Stimulated activated CD4-positive, alpha-beta T cell treated with anti-CD3 and anti-CD28 coated beads, Interleukin-1b, Interleukin-23, amount 100 ng/mL, for 48 hours (primary cell): ENCODE measurements at regions not wholly inside any gene's neighbourhood (a gene's known extent, or its start where the extent isn't known, plus 50 kb on each side); places are given as distances from the start of the nearest gene placed in this dataset.
"Not testable (repeated sequence)": the region's sequence is repeated elsewhere in the genome, so short reads cannot be mapped to it uniquely, and the experiment has no call there.

Experiments used
- DNase-seq: peaks from one replicate; pipeline ENCODE4 v3.0.0-alpha.2; 2020

GRCh38 chr7:131722371-131722770, 165.9 kb upstream of the PODXL start:
- no peak for DNase-seq

- DNase-seq = no peak
These were observed 165.2 kb upstream of the PODXL start for GRCh38 chr7:131721660-131722059.

GRCh38 chr7:131720703-131721102, 164.3 kb upstream of the PODXL start:
- DNase-seq = no peak

DNA sequence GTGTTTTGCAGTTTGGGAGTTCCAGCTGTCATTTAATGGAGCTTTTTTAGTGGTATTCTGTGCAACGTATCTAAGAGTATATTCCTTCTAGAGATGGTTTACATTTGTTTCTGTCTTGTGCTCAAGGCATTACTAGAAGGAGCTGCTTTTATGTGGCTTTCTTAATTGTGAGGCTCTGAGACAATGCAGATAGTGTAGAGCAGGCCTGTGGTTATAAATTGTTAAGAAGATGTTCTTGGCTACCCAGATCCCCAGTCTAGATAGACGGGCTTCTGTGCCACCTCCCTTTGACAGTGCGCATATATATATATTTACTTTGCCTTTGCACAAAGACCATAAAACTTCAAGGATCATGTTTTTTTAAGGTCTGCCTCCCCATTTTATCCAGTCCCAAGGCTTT, 160.8 kb upstream of the PODXL start:
- no peak for DNase-seq

DNA sequence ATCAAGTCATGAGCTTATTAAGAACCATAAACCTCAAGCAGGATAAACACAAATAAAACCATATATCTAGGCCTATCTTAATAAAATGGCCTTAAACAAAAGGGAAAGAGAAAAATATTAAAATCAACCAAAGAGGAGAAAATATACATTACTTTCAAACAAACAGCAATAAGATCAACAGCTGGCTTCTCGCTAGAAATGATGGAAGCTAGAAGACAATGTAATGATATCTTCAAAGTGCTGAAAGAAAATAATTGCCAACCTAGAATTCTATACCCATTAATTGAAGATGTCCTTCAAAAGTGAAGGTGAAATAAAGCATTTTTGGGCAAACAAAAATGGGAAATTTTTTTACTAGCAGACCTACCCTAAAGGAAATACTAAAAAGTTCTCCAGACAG, 142.9 kb upstream of the PODXL start:
- DNase-seq = no peak

DNA sequence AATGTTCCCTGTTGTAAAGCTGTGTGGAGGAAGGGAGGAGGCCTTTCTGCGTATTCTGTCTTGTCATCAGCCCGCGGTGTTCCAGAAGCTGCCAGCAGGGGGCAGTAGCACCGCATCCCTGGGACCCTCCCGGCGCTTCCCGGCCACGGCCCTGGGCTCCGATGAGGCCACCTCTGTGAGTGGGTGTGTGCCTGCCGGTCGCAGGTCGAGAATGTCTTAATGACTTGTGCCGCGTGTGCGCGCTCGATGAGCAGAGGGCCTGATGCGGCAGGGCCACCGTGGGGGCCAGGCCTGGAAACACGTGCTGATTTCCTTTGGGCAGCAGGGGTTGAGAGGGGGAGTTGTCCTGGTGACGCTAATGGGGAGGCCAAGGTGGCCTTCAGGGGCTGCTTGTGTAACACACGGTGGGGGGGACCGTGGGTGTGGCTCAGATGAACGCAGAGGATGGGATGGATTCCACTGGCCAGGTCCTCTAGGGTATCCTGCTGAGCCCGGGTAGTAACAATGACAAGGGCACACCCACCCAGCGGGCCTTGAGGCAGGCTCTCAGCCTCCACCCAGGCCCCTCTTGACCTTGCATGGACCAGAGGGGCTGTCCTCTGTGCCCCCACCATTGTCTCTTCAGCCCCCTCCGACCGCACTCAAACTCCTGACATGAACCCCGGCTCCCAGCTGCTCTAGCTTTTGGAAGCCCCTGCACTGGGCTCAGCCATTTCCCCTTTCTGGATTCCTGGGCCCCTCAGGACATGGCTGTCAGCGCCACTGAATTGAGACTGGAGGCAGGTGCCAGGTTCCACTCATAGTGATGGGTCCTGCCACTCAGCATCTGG, 135.9 kb upstream of the PODXL start:
- peak; percentile 61 for DNase-seq

DNA sequence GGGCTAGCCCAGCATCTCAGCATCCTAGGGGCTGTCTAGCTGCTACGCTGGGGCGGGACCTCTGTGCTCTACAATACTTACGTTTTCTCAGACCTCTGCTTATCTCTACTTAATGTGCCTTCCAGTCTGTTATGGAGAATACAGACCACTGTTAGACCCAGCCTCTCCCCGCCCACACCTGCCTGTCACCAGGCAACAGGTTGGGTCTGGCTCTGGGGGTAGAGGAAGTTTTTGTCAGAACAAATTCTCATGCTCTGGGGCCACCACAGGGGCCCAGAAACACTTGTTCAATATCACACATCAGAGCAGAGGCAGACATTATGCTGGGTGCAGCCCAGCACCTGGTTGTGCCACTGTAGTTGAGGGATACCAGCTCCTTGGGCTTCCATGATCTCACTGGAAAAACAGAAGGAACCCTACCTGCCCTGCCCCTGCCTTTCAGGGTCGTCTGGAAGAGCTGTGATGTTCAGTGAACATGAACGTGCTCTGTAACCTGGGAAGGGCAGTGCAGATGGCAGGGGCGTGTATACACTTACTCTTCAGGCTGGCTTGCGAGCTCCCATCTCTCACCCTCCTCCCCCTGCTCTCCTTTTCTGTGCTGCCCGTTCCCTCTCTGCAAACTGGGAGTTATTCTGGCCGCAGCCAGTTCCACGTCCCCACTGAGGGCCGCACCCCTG, 135.2 kb upstream of the PODXL start:
- no peak for DNase-seq

GRCh38 chr7:131690441-131690840, 134.0 kb upstream of the PODXL start:
- DNase-seq = no peak

DNA sequence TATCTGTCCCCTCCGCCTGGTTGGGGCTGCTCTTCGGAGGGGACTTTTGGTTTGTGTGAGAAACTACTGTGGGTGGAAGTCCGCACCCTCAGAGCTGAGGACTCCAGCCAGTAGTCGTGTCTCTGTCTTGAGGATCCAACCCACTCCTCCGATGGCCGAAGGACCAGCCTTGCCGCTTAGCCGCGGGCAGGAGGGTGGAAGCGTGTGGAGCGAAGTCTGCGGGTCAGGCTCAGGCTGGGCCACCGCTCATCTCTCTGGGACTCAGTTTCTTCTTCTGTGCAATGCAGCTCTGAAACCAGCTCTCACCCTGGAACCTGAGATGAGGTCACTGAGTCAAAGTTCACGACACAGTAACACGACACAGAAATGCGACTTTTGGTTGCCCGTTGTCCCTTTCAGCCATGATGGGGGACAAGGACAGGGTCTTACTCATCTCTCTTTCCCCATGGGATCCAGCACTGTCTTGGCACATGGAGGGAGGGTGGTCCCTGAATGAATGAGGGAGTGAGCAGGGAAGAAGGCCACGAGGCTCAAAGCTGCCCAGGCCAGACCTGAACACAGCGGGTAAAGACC, 133.3 kb upstream of the PODXL start:
- no peak for DNase-seq

DNA sequence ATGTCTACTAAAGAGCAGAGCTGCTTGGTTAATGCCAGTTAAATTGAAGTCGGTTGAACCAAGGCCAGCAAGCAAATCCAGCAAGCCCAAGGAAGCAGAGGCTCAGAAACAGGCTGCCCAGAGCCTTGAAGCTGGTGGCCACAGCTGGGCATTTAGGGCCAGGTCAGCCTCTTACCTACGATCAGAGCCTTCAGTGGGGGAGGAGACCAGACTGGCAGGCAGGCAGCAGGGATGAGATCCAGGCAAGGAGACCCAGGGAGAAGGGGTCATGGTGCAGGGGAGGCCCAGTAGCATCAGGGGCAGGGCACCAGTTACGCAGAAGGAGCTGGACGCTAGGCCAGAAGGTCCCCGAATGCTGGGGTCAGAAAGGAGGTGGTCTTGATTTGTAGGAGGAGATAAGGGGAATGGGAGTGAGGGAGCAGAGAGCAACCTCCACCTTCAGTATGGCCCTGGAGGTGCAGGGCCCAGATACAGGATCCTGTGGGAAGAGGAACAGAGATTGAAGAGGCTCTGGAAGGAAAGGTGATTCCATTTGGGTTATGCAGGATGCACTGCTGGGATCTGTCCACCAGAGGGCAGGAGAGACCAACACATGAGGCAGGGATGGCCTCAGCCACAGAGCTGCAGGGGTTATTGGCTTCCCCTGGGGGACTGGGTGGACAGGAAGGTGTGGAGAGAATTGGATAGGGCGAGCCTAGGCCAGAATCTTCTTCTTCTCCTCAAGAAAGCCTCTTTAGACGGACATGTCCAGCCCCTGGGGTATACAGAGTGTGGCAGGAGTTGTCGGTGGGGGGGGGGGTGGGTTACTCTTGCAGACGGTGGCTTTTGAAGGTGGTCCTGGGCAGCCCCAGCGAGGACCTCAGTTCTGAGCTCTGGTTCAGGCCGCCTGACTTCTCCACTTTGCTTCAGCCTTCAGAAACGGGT, 132.6 kb upstream of the PODXL start:
- DNase-seq = peak; percentile 46

GRCh38 chr7:131687296-131687695, 130.9 kb upstream of the PODXL start:
- DNase-seq = no peak

- DNase-seq = no peak
These were observed 130.4 kb upstream of the PODXL start for GRCh38 chr7:131686833-131687232.

DNA sequence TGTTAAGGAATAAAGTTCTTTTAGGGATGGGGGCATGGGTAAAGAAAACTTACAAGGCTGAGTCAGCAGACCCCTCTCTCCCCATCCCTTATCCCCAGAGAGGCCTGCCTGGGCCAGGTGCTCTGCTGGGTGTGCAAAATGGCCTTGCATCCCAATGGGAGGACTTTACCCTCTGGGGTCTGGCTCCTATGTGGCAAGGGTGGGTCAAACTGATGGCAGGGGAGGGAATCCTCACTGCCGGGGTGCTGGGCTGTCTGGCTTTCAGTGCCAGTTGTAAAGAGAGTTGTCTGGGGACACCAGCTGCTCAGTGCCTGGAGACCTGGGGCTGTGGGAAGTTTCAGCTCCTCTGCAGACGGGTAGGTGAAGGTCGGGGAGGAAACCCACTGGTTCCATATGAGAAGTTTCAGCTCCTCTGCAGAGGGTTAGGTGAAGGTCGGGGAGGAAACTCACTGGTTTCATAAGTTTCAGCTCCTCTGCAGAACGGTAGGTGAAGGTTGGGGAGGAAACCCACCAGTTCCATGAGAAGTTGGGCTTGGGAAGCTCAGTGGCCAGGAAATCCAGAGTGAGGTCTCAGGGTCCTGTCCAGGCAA, 127.2 kb upstream of the PODXL start:
- DNase-seq = no peak

GRCh38 chr7:131681961-131682360, 125.5 kb upstream of the PODXL start:
- DNase-seq = no peak

DNA sequence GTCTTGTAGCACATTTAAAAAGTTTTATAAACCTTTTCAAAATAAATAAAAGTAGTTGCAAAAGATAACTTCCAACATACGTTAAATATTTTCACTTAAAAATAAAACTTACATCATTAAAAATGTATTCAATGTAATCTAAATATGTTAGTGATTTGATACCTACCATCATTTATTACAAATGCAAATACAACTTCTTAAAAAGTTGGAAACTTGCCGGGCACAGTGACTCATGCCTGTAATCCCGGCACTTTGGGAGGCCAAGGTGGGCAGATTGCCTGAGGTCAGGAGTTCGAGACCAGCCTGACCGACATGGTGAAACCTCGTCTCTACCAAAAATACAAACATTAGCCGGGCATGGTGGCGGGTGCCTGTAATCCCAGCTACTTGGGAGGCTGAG, 122.6 kb upstream of the PODXL start:
- not testable (repeated sequence) for DNase-seq

GRCh38 chr7:131676850-131677249, 120.4 kb upstream of the PODXL start:
- not testable (repeated sequence) for DNase-seq

- no peak for DNase-seq
These were observed 117.7 kb upstream of the PODXL start for GRCh38 chr7:131674131-131674530.

DNA sequence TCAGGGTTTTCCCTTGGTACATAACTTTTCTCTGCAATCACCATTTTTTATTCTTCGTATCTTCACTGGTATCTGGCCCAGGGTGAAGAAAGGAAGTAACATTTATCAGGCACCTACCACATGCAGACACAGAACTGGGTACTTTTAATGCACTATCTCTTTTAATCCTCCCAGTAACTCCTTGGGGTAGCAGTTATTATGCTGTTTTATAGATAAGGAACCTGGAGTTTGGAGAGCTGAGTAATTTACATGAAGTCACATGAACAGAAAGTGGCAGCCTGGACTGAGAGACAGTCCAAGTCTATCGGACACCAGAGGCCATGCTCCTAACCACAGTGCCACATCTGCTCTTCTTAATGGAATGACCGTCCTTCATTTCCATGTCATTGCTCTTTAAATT, 117.1 kb upstream of the PODXL start:
- no peak for DNase-seq

DNA sequence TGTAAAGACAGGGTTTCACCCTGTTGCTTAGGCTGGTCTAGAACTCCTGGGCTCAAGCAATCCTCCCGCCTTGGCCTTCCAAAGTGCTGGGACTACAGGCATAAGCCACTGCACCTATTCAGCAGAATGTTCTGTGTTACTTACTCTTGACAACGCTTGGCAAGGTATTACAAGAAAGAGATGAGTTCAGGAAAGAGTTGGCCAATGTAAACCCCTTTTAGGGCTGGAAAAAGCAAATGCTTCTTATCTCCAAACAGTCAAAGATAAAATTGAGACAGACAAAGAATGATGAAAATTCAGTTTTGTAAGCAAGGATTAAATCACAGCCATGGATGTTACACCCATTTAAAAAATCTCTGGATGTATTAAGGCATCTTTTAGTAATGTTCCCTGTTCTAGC, 114.0 kb upstream of the PODXL start:
- DNase-seq = no peak

- DNase-seq = no peak
These were observed 111.3 kb upstream of the PODXL start for GRCh38 chr7:131667699-131668098.

DNA sequence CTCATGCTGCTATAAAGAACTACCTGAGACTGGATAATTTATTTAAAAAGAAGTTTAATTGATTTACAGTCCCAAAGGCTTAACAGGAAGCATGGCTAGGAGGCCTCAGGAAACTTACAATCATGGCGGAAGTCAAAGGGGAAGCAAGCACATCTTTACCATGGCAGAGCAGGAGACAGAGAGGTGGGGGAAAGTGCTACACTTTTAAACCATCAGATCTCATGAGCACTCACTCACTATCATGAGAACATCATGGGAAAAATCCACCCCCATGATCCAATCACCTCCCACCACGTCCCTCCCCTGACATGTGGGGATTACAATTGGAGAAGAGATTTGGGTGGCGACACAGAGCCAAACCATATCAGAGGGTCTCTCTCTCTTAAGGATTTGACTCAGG, 108.6 kb upstream of the PODXL start:
- no peak for DNase-seq

DNA sequence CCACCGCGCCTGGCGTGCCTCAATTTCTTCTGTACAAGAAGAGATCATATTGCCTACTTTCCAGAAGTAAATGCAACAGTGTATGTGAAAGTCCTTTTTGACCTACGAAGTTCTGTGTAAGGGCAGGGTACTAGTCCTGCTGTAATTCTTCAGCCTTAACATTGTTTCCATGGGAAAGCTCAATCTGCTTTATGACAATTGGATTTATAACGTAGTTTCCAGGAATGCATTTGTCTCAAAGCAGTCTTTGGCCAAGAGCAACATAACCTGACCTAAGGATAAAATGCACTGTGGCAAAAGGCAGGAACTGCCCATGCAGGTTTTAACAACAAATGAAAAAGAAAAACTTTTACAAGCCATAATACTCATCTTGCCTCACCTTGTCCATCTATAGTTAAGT, 108.1 kb upstream of the PODXL start:
- DNase-seq = no peak
